Embryonic facial prominence (tissue), 1 donor: ENCODE measurements at regions not wholly inside any gene's neighbourhood (a gene's known extent, or its start where the extent isn't known, plus 50 kb on each side); places are given as distances from the start of the nearest gene placed in this dataset.

Experiments
- DNase-seq: peaks from one replicate; pipeline ENCODE4 v3.0.0-alpha.2; 2016; ENCODE audit errors: extremely low spot score

- no peak for DNase-seq
Observed at GRCh38 chr13:111844222-111844671, 222.7 kb upstream of the SOX1 start.

GRCh38 chr13:111844682-111845081 is 222.3 kb upstream of the SOX1 start:
- DNase-seq, result no peak

- DNase-seq, result no peak
Observed at GRCh38 chr13:111845621-111846351, 221.2 kb upstream of the SOX1 start.

- no peak for DNase-seq
Observed at GRCh38 chr13:111846391-111847159, 220.4 kb upstream of the SOX1 start.

- no peak for DNase-seq
Observed at GRCh38 chr13:111847964-111848363, 219.0 kb upstream of the SOX1 start.

GRCh38 chr13:111850458-111850857 is 216.5 kb upstream of the SOX1 start:
- DNase-seq, result no peak

- DNase-seq, result no peak
Observed at GRCh38 chr13:111850976-111851375, 216.0 kb upstream of the SOX1 start.

- no peak for DNase-seq
Observed at GRCh38 chr13:111852725-111853518, 214.0 kb upstream of the SOX1 start.

GRCh38 chr13:111853721-111854120 is 213.2 kb upstream of the SOX1 start:
- DNase-seq, result no peak

GRCh38 chr13:111854403-111854802 is 212.5 kb upstream of the SOX1 start:
- DNase-seq, result no peak

- DNase-seq, result no peak
Observed at GRCh38 chr13:111855191-111855590, 211.8 kb upstream of the SOX1 start.

- no peak for DNase-seq
Observed at GRCh38 chr13:111855786-111856185, 211.2 kb upstream of the SOX1 start.

- no peak for DNase-seq
Observed at GRCh38 chr13:111856571-111856970, 210.4 kb upstream of the SOX1 start.

- DNase-seq, result no peak
Observed at GRCh38 chr13:111857336-111857735, 209.6 kb upstream of the SOX1 start.

- no peak for DNase-seq
Observed at GRCh38 chr13:111857846-111858560, 208.9 kb upstream of the SOX1 start.

GRCh38 chr13:111858571-111858970 is 208.4 kb upstream of the SOX1 start:
- DNase-seq, result no peak

- DNase-seq, result no peak
Observed at GRCh38 chr13:111859354-111860230, 207.4 kb upstream of the SOX1 start.

- DNase-seq, result no peak
Observed at GRCh38 chr13:111860231-111860552, 206.8 kb upstream of the SOX1 start.

- DNase-seq, result no peak
Observed at GRCh38 chr13:111861319-111861718, 205.6 kb upstream of the SOX1 start.

GRCh38 chr13:111861766-111862366 is 205.1 kb upstream of the SOX1 start:
- DNase-seq, result no peak
